GM12874 (cell line): ENCODE measurements at regions not wholly inside any gene's neighbourhood (a gene's known extent, or its start where the extent isn't known, plus 50 kb on each side); places are given as distances from the start of the nearest gene placed in this dataset.

Experiments
- CTCF ChIP-seq: IDR thresholded peaks from 2 replicates; pipeline ENCODE4 v1.5.1; 2011; ENCODE audit warnings: low read depth, mild to moderate bottlenecking, control low read depth, low read length, moderate library complexity; ENCODE audit not compliant: insufficient read depth

DNA sequence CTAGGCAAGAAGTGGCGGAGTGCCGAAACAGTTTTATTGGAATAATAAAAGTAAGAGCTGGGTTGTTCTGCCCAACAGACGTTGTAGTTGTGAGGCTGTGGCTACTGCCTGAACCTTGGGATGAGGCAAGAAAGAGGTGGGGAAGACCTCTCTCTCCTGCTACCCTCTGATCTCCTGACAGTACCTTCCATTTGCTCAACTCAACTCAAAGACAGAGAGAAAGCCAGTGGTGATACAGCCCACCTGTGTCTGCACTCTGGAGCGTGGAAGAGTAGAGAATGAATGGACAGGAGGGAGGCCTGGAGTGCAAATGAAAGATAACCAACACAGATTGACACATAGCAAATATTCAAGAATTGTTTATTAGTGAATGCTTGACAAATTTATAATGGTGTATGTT lies 590.3 kb downstream of the NYAP2 start:
- TF ChIP-seq CTCF, result no peak

DNA sequence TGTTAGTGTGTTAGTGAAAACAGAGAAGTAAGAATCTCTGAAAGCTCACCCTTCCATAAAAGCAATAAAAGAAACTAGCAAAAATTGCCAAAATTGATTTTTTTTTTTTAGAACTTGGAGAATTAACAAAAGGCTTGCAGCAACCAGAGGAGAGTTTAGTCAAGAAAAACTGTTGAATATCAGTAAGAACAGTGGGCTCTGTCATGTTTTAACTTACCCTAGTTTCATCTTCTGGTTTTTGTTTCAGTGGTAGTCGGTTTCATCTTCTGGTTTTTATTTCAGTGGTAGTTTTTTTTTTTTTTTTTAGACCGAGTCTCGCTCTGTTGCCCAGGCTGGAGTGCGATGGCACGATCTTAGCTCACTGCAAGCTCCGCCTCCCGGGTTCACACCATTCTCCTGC lies 580.9 kb downstream of the NYAP2 start:
- no peak for TF ChIP-seq CTCF

- TF ChIP-seq CTCF, result no peak
Measured at GRCh38 chr2:225971433-225971832, 571.9 kb downstream of the NYAP2 start.

DNA sequence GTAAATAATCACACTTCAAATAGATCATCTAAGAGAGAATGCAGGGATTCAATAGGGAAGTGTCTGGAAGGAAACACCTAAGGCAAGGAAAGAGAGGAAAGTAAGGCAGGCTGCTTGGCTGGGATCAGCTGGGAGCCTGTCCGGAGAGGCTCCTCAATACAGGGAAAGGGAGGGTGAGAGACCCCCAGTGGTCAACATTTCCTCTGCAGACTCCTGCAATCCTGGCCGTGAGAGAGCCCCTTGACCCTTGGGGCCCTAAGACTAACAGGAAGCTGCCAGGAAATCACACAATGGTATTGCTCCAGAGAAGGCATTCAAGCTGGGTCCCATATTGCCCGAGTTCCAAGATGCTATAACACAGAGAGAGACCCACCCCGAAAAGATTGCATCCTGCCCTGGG lies 549.4 kb downstream of the NYAP2 start:
- TF ChIP-seq CTCF, result no peak

DNA sequence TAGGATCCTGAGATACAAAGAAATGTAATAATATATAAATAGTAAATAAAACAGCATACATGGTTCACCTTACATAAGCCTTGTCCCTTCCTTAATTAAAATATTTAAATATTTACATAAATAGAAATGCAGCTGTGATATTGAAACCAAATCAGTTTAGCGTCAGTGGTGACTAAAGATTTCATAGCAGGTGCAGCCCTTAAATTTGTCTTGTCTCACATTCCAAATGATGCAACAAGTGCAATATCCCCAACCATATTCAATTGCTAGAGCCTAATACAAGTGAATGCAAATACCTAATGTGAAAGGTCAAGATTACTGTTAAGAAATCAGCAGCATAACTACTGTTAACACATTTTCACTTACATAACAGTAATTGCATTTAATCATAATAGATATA lies 539.5 kb downstream of the NYAP2 start:
- TF ChIP-seq CTCF, result no peak

DNA sequence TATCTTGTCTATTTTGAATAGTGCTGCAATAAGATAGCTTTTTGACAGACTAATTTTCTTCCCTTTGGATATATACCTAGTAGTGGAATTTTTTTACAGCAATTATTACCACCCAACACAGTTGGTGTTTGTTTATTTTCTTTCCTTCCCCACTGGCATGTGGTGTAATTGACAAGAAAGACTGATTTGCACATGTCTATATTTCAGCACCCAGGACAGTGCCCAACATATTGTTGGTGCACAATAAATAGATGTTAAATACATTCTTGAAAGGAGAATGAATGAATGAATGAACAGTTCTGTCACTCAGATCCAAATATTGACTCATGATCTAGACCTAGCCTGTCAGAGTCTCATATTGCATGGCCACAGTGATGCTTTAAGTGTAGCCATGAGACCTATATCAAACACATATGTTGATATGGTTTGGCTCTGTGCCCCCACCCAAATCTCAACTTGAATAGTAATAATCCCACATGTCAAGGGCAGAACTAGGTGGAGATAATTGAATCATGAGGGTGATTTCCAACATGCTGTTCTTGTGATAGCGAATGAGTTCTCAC lies 538.2 kb downstream of the NYAP2 start:
- no peak for TF ChIP-seq CTCF

GRCh38 chr2:225932811-225933413 lies 533.4 kb downstream of the NYAP2 start:
- no peak for TF ChIP-seq CTCF
